ENCODE measurements at regions not wholly inside any gene's neighbourhood (a gene's known extent, or its start where the extent isn't known, plus 50 kb on each side); places are given as distances from the start of the nearest gene placed in this dataset.

DNA sequence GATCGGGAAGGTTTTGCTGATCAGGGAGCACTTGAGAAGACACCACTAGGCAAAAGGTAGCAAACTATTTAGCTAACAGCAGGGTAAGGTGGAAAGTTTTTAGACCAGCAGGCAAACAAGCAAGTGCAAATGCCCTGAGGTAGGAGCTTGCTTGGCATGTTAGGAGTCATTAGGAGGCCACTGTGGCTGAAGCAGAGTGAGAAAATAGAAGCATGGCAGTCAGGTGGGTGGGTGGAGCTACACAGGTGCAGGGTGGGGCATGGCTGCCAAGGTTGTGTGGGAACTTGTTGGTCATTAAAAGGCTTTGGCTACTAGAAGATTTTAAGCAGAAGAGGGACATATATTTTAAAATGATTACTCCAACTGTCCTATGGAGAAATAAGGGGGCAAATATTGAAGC, 77.3 kb downstream of the EDN1 start:
- no peaks in the 10 kb centered on the region for H3K9me3 Mint-ChIP-seq
- no peak overlapping the region for H3K14ac ChIP-seq (ENCODE audit: insufficient read depth, low read length)
- no peak overlapping the region for H2BK120ac ChIP-seq (ENCODE audit: low read depth, low read length, poor library complexity, severe bottlenecking)
- no peak overlapping the region for H2AFZ ChIP-seq (ENCODE audit: low read length)
- no peak overlapping the region for H3K4me3 Mint-ChIP-seq
- H4K91ac ChIP-seq (ENCODE audit: insufficient read length, low read depth, low read length), result no peak overlapping the region
- H3K79me1 ChIP-seq (ENCODE audit: insufficient read depth, low read depth, low read length, poor library complexity, severe bottlenecking), result no peaks in the 10 kb centered on the region
- no peaks in the 10 kb centered on the region for H3K23me2 ChIP-seq (ENCODE audit: insufficient read length, low read depth, low read length, poor library complexity, severe bottlenecking)
- H2BK12ac ChIP-seq (ENCODE audit: insufficient read length, low read depth, low read length), result no peak overlapping the region
- H3K18ac ChIP-seq (ENCODE audit: insufficient read length, low read depth, low read length), result no peak overlapping the region
- no peak overlapping the region for H4K8ac ChIP-seq (replicated peaks; ENCODE audit: insufficient read length, low read depth, low read length)
- H3K4me1 Mint-ChIP-seq, result peaks cover 12 to 21% of the 10 kb centered on the region in 2 experiments
- no peak overlapping the region for H3K27ac Mint-ChIP-seq
- H3K36me3 Mint-ChIP-seq (ENCODE audit: insufficient read depth in 1 of 3, low read depth in 3 of 3), result peaks cover 0 to 6% (median 1%) of the 10 kb centered on the region in 3 experiments; a peak in 1 of 7 replicates
- H3K9me3 ChIP-seq (ENCODE audit: control insufficient read depth, low read depth, low read length), result no peaks in the 10 kb centered on the region
- H3K79me2 ChIP-seq (ENCODE audit: insufficient read depth, low read length), result no peaks in the 10 kb centered on the region
- no peak overlapping the region for H3K27ac ChIP-seq (ENCODE audit: insufficient read length, low read depth, low read length)
- H3K23ac ChIP-seq (ENCODE audit: insufficient read length, low read depth, low read length), result no peak overlapping the region
- TF ChIP-seq, protein P1, sequence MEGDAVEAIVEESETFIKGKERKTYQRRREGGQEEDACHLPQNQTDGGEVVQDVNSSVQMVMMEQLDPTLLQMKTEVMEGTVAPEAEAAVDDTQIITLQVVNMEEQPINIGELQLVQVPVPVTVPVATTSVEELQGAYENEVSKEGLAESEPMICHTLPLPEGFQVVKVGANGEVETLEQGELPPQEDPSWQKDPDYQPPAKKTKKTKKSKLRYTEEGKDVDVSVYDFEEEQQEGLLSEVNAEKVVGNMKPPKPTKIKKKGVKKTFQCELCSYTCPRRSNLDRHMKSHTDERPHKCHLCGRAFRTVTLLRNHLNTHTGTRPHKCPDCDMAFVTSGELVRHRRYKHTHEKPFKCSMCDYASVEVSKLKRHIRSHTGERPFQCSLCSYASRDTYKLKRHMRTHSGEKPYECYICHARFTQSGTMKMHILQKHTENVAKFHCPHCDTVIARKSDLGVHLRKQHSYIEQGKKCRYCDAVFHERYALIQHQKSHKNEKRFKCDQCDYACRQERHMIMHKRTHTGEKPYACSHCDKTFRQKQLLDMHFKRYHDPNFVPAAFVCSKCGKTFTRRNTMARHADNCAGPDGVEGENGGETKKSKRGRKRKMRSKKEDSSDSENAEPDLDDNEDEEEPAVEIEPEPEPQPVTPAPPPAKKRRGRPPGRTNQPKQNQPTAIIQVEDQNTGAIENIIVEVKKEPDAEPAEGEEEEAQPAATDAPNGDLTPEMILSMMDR (conservative IDR thresholded peaks at IDR 0.05), result no peak
- H2BK5ac ChIP-seq (ENCODE audit: insufficient read length, low read length), result no peak overlapping the region
- no peak overlapping the region for H2BK15ac ChIP-seq (ENCODE audit: low read depth, low read length)
- H3K4ac ChIP-seq (ENCODE audit: low read depth, low read length), result no peak overlapping the region
- H3K56ac ChIP-seq (ENCODE audit: insufficient read length, low read depth, low read length), result no peak overlapping the region
- WGBS (ENCODE audit: extremely low coverage, insufficient read length, low lambda C conversion rate), result no CpG with 5 or more reads among the region's 1 CpG
- H3T11ph ChIP-seq (ENCODE audit: low read length), result no peak overlapping the region
- H3K27me3 ChIP-seq (ENCODE audit: insufficient read depth, low read length), result no peaks in the 10 kb centered on the region
- H2BK20ac ChIP-seq (ENCODE audit: low read depth, low read length, poor library complexity, severe bottlenecking), result no peak overlapping the region
- H2AK5ac ChIP-seq (ENCODE audit: insufficient read length, low read length), result no peak overlapping the region
- H4K20me1 ChIP-seq (ENCODE audit: control insufficient read depth, insufficient read depth, insufficient read length), result no peaks in the 10 kb centered on the region
- H4K5ac ChIP-seq (ENCODE audit: insufficient read length, low read depth, low read length), result no peak overlapping the region
- H3K4me2 ChIP-seq (ENCODE audit: insufficient read depth, insufficient read length, low read length), result no peak overlapping the region
- DNase-seq, result no peak
- no peaks in the 10 kb centered on the region for H3K4me1 ChIP-seq (ENCODE audit: insufficient read depth, low read length)
- no peak overlapping the region for H3K9ac ChIP-seq (ENCODE audit: extremely low read depth, insufficient read length, low read length)
- no peaks in the 10 kb centered on the region for H3K27me3 Mint-ChIP-seq (ENCODE audit: low read depth)

Measured in H9 (cell line).